GM18520 (cell line): ENCODE measurements at regions not wholly inside any gene's neighbourhood (a gene's known extent, or its start where the extent isn't known, plus 50 kb on each side); places are given as distances from the start of the nearest gene placed in this dataset.
"Not testable (repeated sequence)": the region's sequence is repeated elsewhere in the genome, so short reads cannot be mapped to it uniquely, and the experiment has no call there.

Experiments
- ATAC-seq: cut with Tn5 transposase; IDR thresholded peaks from one replicate; pipeline ENCODE4 v1.9.1; 2021; ENCODE audit not compliant: unreplicated experiment

DNA sequence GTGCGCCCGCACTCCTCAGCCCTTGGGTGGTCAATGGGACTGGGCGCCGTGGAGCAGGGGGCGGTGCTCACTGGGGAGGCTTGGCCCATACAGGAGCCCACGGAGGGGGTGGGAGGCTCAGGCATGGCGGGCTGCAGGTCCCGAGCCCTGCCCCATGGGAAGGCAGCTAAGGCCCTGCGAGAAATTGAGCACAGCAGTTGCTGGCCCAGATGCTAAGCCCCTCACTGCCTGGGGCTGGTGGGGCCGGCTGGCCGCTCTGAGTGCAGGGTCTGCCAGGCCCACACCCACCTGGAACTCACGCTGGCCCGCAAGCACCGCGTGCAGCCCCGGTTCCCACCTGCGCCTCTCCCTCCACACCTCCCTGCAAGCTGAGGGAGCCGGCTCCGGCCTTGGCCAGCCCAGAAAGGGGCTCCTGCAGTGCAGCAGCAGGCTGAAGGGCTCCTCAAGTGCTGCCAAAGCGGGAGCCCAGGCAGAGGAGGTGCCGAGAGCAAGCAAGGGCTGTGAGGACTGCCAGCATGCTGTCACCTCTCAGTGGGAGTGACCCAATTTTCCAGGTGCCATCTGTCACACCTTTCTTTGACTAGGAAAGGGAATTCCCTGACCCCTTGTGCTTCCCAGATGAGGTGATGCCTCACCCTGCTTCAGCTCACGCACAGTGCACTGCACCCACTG lies 642.3 kb upstream of the SYNCRIP start:
- not testable (repeated sequence) for ATAC-seq

DNA sequence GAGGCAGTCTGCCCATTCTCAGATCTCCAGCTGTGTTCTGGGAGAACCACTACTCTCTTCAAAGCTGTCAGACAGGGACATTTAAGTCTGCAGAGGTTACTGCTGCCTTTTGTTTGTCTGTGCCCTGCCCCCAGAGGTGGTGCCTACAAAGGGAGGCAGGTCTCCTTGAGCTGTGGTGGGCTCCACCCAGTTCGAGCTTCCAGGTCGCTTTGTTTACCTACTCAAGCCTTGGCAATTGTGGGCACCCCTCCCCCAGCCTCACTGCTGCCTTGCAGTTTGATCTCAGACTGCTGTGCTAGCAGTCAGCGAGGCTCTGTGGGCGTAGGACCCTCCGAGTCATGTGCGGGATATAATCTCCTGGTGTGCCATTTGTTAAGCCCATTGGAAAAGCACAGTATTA lies 640.9 kb upstream of the SYNCRIP start:
- not testable (repeated sequence) for ATAC-seq

DNA sequence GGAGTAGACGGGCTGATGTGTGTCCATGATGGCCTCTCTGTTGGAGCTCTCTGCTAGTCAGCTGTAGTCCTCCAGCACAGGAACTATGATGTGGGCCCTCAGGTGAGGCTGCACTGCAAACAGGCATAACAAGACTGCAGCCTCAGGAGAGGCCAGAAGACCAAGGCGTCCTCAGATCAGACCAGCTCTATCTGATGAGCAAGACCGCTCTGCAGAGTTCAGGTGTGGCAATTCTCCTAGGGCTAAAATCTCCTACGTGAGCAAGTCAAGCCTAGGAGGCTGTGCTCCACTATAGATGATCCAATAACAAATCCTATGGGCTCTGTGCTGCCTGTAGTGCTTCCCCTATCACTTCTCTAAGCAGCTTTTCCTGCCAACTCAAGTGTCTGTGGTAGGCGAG lies 633.4 kb upstream of the SYNCRIP start:
- no peak for ATAC-seq

GRCh38 chr6:86273936-86274335 lies 631.2 kb upstream of the SYNCRIP start:
- ATAC-seq = no peak

DNA sequence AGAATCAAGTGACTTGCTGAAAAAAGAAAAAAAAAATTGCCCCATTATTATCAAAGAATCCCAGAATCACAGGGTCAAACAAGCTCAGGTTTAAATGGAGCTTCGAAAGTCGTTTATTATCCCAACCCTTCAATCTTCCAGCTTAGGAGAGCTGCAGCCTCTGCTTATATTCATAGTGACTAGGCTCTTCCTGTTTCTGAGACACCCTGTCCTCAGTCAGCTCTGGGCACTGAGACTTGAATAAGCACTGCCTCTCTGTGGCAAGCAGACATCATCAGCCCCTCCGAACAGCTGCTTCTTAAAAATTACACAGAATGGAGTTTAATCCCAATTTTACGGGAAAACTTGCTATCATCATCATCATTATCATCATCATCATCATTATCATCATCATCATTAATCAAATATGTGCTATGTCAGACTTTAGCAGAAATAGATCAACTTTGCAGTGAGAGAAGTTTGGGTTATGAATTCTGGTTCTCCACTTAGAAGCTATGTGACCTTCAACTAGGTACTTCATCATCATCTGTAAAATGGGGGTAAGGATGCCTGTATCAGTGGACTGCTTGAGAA lies 614.0 kb upstream of the SYNCRIP start:
- ATAC-seq = no peak

GRCh38 chr6:86255973-86256372 lies 613.3 kb upstream of the SYNCRIP start:
- ATAC-seq = no peak

DNA sequence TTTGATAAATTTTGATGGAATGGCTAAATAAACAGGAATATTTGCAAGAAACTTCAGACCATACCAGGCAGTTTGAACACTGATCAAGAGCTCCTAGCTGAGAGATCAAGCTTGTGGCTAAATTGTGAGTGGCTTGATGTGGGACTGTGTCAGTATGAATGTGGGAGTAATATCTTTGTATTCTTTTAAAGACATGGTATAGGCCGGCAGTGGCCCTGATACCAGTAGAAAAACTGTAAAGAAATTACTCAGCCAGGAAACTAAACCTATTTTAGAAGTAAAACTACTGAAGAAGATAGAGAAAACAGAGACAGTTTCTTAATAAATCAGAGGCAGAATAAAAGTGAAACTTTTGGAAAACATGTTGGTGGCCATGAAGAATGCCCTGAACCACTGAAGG lies 608.4 kb upstream of the SYNCRIP start:
- ATAC-seq = no peak

DNA sequence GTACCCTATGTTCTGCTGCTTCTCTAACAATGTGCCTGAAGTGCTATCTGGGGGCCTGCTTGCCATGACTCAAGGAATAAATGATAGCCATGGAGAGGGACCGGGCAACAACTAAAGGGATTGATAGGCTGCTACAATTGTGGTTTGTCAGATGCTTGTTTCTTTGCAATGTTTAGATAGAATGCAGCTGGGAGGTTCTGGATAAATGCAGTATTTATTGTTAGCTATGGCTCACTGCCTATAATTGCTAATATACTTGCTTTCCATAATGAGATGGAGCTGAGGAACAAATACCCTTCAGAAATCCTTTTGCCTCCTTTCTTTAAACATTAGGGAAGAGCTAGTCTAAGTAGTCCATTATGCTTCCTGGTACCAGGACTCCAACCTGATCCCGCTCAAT lies 575.2 kb upstream of the SYNCRIP start:
- no peak for ATAC-seq

DNA sequence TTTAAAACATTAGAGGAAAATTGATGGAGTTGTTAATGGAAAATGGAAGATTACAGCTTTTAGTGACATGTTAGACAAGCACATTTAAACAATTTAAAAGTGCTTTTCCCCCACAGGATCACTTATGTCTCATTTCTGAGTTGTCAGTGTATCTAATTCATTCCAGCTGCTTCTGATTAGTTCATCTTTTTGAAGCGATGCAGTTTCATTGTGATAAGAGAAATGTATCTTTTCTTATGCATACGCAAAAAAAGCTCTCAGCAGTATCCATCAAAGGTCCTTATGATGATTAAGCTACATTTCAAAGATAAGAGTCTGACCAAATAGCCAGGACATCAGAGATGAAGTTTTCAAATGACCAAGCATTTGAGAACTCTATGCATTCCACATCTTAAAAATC lies 572.6 kb upstream of the SYNCRIP start:
- ATAC-seq = no peak

GRCh38 chr6:86205980-86206379 lies 563.3 kb upstream of the SYNCRIP start:
- ATAC-seq = no peak

- peak; percentile 75 for ATAC-seq
These were observed 560.4 kb upstream of the SYNCRIP start for GRCh38 chr6:86203044-86203443.

DNA sequence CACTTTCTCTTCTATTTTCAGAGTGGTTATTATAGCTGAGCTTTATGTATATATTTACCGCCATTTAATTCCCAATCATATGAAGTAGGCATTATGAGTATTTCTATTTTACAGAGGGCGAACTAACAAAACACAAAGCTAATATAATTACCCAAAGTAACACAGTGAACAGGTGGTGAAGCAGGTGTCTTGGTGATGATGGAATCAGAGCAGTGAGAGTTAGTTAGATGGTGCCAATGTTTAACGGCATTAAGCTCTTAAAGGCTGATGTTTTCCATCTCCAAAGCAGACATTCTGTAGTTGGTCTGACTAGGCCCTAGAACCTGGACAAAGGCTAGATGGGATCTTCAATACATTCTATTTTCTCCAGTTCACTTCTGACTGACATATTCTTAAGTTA lies 551.1 kb upstream of the SYNCRIP start:
- ATAC-seq = no peak

DNA sequence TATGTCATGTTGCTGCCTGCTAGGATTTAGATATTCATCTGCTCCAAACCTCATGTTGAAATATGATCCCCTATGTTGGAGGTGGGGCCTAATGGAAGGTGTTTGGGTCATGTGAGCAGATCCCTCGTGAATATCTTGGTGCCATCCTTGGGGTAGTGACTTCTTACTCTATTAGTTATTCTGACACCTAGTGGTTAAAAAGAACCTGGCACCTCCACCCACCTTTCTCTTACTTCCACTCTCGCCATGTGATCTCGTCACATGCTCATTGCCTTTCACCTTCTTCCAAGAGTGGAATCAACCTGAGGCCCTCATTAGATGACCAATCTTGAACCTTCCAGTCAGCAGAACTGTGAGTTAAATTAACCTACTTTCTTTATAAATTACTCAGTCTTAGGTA lies 549.4 kb upstream of the SYNCRIP start:
- ATAC-seq = peak; percentile 93

DNA sequence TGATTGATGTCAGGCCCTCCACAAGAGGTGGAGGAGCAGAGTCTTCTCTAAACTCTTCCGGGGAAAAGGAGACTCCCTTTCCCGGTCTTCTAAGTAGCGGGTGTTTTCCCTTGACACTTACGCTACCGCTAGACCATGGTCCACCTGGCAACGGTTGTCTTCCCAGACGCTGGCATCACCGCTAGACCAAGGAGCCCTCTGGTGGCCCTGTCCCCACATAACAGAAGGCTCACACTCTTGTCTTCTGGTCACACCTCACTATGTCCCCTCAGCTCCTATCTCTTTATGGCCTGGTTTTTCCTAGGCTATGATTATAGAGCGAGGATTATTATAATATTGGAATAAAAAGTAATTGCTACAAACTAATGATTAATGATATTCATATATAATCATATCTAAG lies 532.5 kb upstream of the SYNCRIP start:
- not testable (repeated sequence) for ATAC-seq

- no peak for ATAC-seq
These were observed 512.2 kb upstream of the SYNCRIP start for GRCh38 chr6:86154852-86155251.

- no peak for ATAC-seq
These were observed 510.8 kb upstream of the SYNCRIP start for GRCh38 chr6:86153521-86153920.

DNA sequence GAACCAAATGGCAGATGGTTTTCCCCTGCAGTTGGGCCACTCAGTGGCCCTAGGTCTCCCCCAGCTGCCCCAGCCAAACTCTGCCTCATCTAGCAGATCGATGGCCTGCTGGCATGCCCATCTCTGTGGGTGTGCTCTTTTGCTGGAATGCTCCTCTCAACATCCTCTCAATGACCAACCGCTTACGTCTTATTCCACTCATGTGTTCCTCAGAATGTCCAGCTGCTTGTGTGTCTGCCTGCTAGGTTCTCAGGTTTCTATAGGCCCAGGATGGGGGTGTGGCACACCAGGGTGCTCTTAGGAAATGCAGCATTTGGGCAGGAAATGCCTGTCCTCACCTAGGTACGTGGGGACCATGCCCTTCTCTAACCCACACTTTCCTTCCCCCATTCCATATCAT lies 509.9 kb upstream of the SYNCRIP start:
- ATAC-seq = no peak

DNA sequence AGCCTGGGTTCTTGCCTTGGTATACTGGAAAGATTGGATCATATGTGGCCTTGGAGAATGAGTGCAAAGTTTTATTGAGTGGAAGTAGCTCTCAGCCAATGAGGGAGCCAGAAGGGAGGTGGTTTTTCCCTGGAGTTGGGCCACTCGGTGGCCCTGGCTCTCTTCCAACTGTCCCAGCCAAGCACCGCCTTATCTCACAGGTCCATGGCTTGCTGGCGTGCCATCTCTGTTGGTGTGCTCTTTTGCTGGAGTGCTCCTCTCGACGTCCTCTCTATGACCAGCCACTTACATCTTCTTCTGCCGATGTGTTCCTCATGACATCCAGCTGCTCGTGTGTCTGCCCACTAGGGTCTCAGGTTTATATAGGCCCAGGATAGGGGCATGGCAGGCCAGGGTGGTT lies 505.9 kb upstream of the SYNCRIP start:
- ATAC-seq = no peak

DNA sequence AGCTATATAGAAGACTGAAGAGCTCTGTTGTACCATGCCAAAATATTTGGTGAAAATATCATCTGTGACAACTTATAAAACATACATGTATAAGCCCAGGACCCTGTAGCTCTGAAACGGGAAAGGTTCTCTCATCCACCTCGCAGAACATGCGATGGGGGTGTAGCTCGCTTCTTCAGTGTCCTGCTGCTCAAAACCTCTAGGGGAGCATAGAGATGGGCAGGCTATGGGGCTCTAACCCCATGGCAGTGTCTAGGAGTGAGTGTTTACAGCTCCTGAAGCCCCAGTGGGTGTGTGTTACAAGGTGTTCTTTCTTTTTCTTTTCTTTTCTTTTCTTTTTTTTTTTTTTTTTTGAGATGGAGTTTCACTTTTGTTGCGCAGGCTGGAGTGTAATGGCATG lies 505.2 kb upstream of the SYNCRIP start:
- ATAC-seq = no peak

DNA sequence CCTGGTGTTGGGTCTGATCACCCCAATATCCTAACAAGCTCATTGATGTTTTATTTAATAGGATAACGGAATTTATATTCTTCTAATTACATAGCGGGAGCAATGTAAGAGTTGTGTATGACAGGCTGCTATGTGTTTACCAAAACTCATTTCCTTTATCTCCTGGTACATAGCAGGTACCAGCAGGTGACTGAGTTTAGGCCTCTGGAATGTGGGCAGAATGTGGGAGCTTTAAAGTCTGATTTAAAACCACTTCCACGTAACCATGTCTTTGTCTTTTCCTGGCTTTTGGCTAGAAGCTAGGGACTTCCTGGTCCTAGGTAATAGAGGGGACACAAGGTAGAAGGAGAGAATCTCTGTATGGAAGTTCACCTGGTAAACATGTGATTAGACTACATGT lies 504.6 kb upstream of the SYNCRIP start:
- no peak for ATAC-seq

DNA sequence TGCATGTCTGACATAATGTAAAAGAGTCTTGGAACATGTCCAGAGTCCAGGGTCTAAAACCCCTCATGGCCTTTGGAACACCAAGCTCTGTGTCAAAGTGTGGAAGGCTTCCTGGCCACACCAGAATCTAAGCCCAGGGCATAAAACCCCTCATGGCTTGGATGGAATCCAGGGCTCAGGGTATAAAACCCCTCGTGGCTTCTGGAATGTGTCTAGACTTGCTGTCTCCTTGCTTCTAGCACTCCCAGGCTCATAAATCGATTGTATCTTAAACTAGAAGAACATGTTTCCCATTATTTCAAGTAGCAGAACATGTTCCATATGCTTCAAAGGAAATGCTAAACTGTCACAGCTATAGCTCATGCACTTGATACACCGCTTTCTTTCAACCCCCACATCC lies 504.1 kb upstream of the SYNCRIP start:
- not testable (repeated sequence) for ATAC-seq

DNA sequence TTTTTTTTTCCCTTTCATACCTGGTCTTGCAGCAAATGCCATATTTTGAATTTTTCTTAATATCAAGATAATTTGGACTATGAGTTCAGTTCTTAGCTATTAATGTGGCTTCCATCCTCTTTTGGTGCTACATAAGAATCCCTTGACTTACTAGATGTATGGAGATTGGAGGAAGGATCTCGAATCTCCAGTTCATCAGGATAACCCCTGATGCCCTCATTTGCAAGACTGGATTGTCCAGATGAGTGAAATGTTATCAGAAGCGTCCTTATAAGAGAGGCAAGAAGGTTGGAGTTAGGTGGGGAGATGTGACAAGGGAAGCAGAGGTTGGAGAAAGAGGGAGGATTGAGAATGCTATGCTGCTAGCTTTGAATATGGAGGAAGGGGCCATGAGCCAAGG lies 499.6 kb upstream of the SYNCRIP start:
- ATAC-seq = no peak

- no peak for ATAC-seq
These were observed 485.6 kb upstream of the SYNCRIP start for GRCh38 chr6:86128130-86128814.
